ENCODE measurements at regions not wholly inside any gene's neighbourhood (a gene's known extent, or its start where the extent isn't known, plus 50 kb on each side); places are given as distances from the start of the nearest gene placed in this dataset.

- Histone ChIP-seq H3K27me3 (ENCODE audit: low read length) (no peaks in the 10 kb centered on the region), H3K27ac (ENCODE audit: low read length) (no peak overlapping the region), H3K36me3 (ENCODE audit: low read depth, low read length) (no peaks in the 10 kb centered on the region), H3K9me2 (replicated peaks; ENCODE audit: low read length) (no peaks in the 10 kb centered on the region), H3K4me2 (ENCODE audit: low read length) (no peak overlapping the region), H3K9ac (ENCODE audit: low read length) (no peak overlapping the region), H3K9me3 (ENCODE audit: low read length) (peaks cover 30% of the 10 kb centered on the region; the same call in 1 of the 2 replicates), H3K4me3 (ENCODE audit: low read length) (no peak overlapping the region), H3K79me2 (ENCODE audit: low read length) (no peaks in the 10 kb centered on the region), H3F3A (ENCODE audit: low read length, unreplicated experiment) (no peaks in the 10 kb centered on the region), H3K4me1 (ENCODE audit: insufficient read depth, low read length) (no peaks in the 10 kb centered on the region), H4K20me1 (ENCODE audit: low read length) (no peaks in the 10 kb centered on the region), H2AFZ (ENCODE audit: low read length) (no peak overlapping the region)
- ATAC-seq (no peak), DNase-seq (no peak)
- intact Hi-C loops (cut with micrococcal nuclease), result no loop called here
- POLR2A ChIA-PET (ENCODE audit: unreplicated experiment), result no interaction called here
- BruUV-seq (replicated peaks), result no TSS peak
- TF ChIP-seq CTCF (conservative IDR thresholded peaks at IDR 0.05; ENCODE audit: low read depth, low read length), result no peak
- no peak for TF ChIP-seq EZH2phosphoT487 (IDR thresholded peaks at IDR 0.05; ENCODE audit: borderline replicate concordance, low read length)
- CTCF ChIA-PET, result no interaction called here
These were observed 686.5 kb downstream of the FAM181B start for GRCh38 chr11:82047200-82047599.

GRCh38 chr11:82046778-82047177, 686.9 kb downstream of the FAM181B start:
- Histone ChIP-seq H2AFZ (ENCODE audit: low read length) (no peak overlapping the region), H3K27ac (ENCODE audit: low read length) (no peak overlapping the region), H3K9me2 (replicated peaks; ENCODE audit: low read length) (no peaks in the 10 kb centered on the region), H3K4me3 (ENCODE audit: low read length) (no peak overlapping the region), H3K79me2 (ENCODE audit: low read length) (no peaks in the 10 kb centered on the region), H3K4me2 (ENCODE audit: low read length) (no peak overlapping the region), H3K9me3 (ENCODE audit: low read length) (peaks cover 35% of the 10 kb centered on the region; the same call in 1 of the 2 replicates), H4K20me1 (ENCODE audit: low read length) (no peaks in the 10 kb centered on the region), H3K9ac (ENCODE audit: low read length) (no peak overlapping the region), H3K27me3 (ENCODE audit: low read length) (no peaks in the 10 kb centered on the region), H3K36me3 (ENCODE audit: low read depth, low read length) (no peaks in the 10 kb centered on the region), H3F3A (ENCODE audit: low read length, unreplicated experiment) (no peaks in the 10 kb centered on the region), H3K4me1 (ENCODE audit: insufficient read depth, low read length) (no peaks in the 10 kb centered on the region)
- TF ChIP-seq CTCF (conservative IDR thresholded peaks at IDR 0.05; ENCODE audit: low read depth, low read length) (no peak), EZH2 (IDR thresholded peaks at IDR 0.05; ENCODE audit: low read length, unreplicated experiment) (no peak), EZH2phosphoT487 (IDR thresholded peaks at IDR 0.05; ENCODE audit: borderline replicate concordance, low read length) (no peak)
- no peak for ATAC-seq
- CTCF ChIA-PET, result no interaction called here
- no TSS peak for BruUV-seq (replicated peaks)
- POLR2A ChIA-PET (ENCODE audit: unreplicated experiment), result no interaction called here
- intact Hi-C loops (cut with micrococcal nuclease), result no loop called here
- no peak for DNase-seq

- H3K9me3 ChIP-seq (ENCODE audit: low read length), result peaks cover 33% of the 10 kb centered on the region; the same call in 1 of the 2 replicates
- H3K4me3 ChIP-seq (ENCODE audit: low read length), result no peak overlapping the region
- ChIA-PET CTCF (no interaction called here), POLR2A (ENCODE audit: unreplicated experiment) (no interaction called here)
- TF ChIP-seq EZH2 (IDR thresholded peaks at IDR 0.05; ENCODE audit: low read length, unreplicated experiment) (no peak), EZH2phosphoT487 (IDR thresholded peaks at IDR 0.05; ENCODE audit: borderline replicate concordance, low read length) (no peak), CTCF (conservative IDR thresholded peaks at IDR 0.05; ENCODE audit: low read depth, low read length) (no peak)
- H3F3A ChIP-seq (ENCODE audit: low read length, unreplicated experiment), result no peaks in the 10 kb centered on the region
- H3K36me3 ChIP-seq (ENCODE audit: low read depth, low read length), result no peaks in the 10 kb centered on the region
- no peak overlapping the region for H3K27ac ChIP-seq (ENCODE audit: low read length)
- BruUV-seq (replicated peaks), result no TSS peak
- H3K79me2 ChIP-seq (ENCODE audit: low read length), result no peaks in the 10 kb centered on the region
- no peak overlapping the region for H3K4me2 ChIP-seq (ENCODE audit: low read length)
- ATAC-seq (no peak), DNase-seq (no peak)
- no peak overlapping the region for H3K9ac ChIP-seq (ENCODE audit: low read length)
- no peaks in the 10 kb centered on the region for H3K9me2 ChIP-seq (replicated peaks; ENCODE audit: low read length)
- H3K4me1 ChIP-seq (ENCODE audit: insufficient read depth, low read length), result no peaks in the 10 kb centered on the region
- intact Hi-C loops (cut with micrococcal nuclease), result no loop called here
- no peak overlapping the region for H2AFZ ChIP-seq (ENCODE audit: low read length)
- no peaks in the 10 kb centered on the region for H3K27me3 ChIP-seq (ENCODE audit: low read length)
- no peaks in the 10 kb centered on the region for H4K20me1 ChIP-seq (ENCODE audit: low read length)
These were observed 687.8 kb downstream of the FAM181B start for GRCh38 chr11:82045748-82046457.

All from PC-3 (cell line).